GM18505 (cell line): ENCODE measurements at regions not wholly inside any gene's neighbourhood (a gene's known extent, or its start where the extent isn't known, plus 50 kb on each side); places are given as distances from the start of the nearest gene placed in this dataset.

Experiments
- ATAC-seq: cut with Tn5 transposase; IDR thresholded peaks from one replicate; pipeline ENCODE4 v1.9.1; 2021; ENCODE audit not compliant: unreplicated experiment
- POLR2A ChIP-seq: IDR thresholded peaks from 4 replicates; pipeline ENCODE4 v1.6.1; 2011; ENCODE audit warnings: borderline replicate concordance; ENCODE audit not compliant: insufficient read depth, insufficient read length; ENCODE audit errors: extremely low read depth

- TF ChIP-seq POLR2A = no peak
- ATAC-seq = no peak
Measured at GRCh38 chrX:39969819-39970504, 127.8 kb downstream of the BCOR start.

DNA sequence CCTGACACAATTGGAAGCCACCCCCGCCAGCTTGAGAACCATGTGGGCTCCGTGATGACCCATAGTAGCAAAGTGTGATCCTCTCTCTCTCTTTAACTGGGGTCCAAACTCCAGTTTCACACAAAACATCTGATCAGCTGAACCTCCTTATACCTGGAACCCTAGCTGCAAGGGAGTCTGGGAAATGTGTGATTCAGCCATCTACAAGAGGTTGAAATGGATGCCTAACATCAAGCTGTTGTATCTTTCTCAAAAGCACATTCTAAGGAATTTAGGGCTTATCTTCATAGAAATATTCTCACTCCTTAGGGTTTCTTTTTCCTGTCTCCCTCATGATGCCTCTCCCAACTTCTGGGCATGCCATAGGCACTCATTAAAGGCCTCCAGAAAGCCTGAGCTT, 126.0 kb downstream of the BCOR start:
- no peak for ATAC-seq
- TF ChIP-seq POLR2A = no peak

DNA sequence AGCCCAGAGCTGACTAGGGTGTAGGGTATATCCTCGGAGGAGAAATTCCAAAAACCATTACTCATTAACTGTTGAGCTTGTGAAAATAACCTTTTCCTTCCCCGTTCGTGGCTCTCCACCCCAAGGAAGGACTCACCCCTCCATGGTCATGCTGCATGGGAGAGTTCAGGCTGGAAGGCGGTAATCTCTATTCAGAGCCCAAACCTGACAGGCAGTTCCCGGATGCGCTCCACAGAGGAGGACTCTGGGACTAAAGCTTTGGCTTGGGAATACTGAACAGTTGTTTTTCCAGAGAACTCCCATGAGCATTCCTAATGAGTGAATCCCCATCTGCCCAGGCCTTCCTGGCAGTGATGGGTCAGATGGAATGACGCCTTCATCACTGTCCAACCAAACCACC, 125.4 kb downstream of the BCOR start:
- ATAC-seq = no peak

DNA sequence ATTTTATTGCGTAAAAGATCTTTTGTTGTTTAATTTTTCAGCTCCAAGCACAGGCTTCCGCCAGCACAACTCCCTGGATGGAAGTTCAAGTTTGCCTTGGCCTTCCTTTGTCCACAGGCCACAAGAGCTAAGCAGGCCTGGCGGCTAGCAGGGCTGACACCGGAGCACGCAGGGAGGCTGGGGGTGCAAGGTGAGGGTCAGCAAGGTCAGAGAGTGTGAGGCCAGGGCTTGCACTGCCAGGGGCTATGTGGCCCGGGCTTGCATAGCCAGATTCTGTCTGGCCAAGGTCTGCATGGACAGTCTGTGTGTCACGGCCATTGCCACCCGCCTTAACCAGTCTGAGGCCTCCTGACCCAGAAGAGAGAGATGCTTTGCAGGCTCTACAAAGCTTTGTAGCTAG, 123.9 kb downstream of the BCOR start:
- no peak for ATAC-seq
- no peak for TF ChIP-seq POLR2A

More for the DNA sequence above, 125.4 kb downstream of the BCOR start:
- no peak for TF ChIP-seq POLR2A

DNA sequence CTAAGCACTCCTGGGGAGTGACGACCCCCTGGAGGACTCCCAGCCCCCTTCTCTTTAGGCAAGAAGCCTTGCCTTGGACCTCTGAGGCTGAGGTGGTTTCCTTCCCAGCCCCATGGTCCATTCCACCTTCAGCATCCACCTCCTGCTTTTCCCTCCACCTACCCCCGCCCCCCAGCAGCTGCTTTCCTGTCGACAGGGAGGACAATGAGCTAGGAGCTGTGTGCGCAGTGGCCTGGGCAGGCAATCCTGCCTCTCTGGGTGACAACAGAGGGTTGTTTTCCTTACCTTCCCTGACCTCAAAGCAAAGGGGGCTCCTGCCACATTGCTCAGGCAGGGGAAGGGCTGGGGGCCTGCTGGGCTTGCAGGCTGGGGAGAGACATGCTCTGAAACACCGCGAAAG, 123.5 kb downstream of the BCOR start:
- TF ChIP-seq POLR2A = no peak

GRCh38 chrX:39975101-39975925, 122.4 kb downstream of the BCOR start:
- no peak for ATAC-seq
- TF ChIP-seq POLR2A = no peak

More for the DNA sequence above, 123.5 kb downstream of the BCOR start:
- no peak for ATAC-seq

DNA sequence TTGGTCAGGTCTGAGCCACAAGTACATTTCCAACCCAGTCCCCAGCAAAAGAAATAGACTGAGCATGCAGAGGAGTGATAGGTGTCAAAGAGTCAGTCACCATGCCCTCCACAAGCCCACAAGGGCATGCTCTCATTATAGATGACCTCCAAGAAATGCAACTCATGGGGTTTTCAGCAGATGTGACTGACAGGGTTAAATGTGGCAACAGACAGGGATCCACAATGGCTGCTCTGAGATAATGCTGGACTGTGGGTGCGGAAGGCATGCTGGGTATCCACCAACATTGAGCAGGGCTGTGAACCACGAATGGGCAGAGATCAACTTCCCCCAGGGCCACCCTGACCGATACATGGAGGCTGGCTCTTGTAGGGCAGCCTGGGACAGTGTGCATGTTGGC, 115.8 kb downstream of the BCOR start:
- no peak for TF ChIP-seq POLR2A
- ATAC-seq = no peak

- no peak for TF ChIP-seq POLR2A
Measured at GRCh38 chrX:39982948-39983347, 114.8 kb downstream of the BCOR start.

GRCh38 chrX:39983715-39984114, 114.0 kb downstream of the BCOR start:
- TF ChIP-seq POLR2A = no peak
- no peak for ATAC-seq

More at GRCh38 chrX:39982948-39983347, 114.8 kb downstream of the BCOR start:
- no peak for ATAC-seq

DNA sequence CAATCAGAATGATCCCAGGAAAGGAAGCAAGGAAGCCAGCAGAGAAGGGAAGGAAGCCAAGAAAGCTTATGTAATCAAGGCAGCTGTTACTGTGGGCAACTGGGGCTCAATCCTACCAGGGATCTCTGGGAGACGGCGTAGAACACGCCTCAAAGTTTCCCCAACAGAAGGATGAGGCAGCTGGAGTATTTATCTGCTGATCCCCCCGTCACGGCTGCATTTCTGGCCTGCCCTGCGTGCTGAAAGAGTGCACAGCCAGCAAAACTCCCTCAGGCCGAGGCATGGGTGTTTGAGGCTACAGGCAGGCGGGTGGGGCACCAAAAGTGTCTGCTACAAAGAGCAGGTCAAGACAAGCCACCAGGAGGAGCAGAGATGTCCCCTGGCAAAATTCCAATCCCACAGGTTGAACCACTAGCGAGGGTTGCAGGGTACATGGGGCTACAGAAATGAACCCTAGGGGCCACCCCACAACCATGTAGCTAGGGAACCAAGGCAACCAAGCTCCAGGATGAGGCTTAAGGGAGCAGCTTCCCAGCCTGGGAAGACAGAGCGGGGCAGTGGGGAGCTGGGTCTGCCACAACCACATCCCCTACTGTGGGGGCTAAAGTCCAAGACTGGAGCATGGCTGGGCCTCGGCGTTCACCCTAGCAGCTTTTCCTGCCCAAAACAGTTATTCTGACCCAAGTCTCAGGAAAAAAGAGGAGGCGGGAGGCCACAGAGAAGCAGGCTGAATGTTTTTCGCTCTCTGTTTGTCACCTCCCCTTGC, 113.4 kb downstream of the BCOR start:
- no peak for TF ChIP-seq POLR2A
- no peak for ATAC-seq

DNA sequence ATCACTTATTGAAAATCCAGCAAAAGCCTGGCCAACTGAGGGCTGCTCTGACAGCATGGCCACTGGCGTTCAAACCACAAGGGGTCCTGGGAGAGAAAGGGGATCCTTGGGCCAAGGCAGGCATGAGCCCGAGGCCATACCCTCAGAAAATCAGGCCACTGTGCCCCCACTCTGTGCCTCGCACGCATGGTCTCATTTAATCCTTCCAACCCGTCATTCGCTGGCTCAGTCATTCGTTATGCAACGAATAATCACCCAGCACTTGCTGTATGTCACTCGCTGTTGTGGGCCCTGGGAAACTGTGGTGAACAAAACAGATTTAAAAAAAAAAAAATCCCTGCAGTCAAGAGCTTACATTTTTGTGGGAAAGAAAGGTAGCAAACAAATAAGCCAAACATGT, 112.7 kb downstream of the BCOR start:
- no peak for ATAC-seq
- TF ChIP-seq POLR2A = no peak

- no peak for TF ChIP-seq POLR2A
- no peak for ATAC-seq
Measured at GRCh38 chrX:39985551-39985950, 112.2 kb downstream of the BCOR start.

DNA sequence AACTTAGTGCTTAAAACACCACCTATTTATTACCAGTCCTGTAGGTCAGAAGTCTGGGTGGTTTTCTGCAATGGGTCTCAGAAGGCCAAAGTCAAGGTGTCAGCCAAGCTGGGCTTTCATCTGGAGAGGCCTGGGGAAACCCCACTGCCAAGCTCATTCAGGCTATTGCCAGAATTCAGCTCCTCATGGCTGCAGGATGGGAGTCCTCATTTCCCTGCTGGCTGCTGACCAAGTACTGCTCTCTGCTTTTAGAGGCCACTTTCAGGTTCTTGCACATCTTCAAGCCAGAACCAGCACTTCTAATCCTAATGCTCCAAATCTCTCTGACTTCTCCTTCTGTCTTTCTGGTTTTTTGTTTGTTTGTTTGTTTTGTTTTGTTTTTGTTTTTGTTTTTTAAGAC, 109.3 kb downstream of the BCOR start:
- ATAC-seq = no peak
- TF ChIP-seq POLR2A = no peak
